PC-9 (cell line): ENCODE measurements at regions not wholly inside any gene's neighbourhood (a gene's known extent, or its start where the extent isn't known, plus 50 kb on each side); places are given as distances from the start of the nearest gene placed in this dataset.

Experiments used
- EZH2 ChIP-seq: fragments of 200-600 bp; sonication (generic); IDR thresholded peaks from 2 replicates; pipeline ENCODE4 v1.8.0; 2017; ENCODE audit warnings: antibody characterized with exemption, low read depth
- TF ChIP-seq, protein P1 (sequence below): fragments of 200-600 bp; sonication (generic); conservative IDR thresholded peaks from 2 replicates; pipeline ENCODE4 v1.6.1; 2017; ENCODE audit warnings: mixed run types, antibody characterized with exemption, mild to moderate bottlenecking, moderate library complexity

GRCh38 chr6:63099772-63100459 is 111.4 kb upstream of the FKBP1C start:
- TF ChIP-seq, protein P1, sequence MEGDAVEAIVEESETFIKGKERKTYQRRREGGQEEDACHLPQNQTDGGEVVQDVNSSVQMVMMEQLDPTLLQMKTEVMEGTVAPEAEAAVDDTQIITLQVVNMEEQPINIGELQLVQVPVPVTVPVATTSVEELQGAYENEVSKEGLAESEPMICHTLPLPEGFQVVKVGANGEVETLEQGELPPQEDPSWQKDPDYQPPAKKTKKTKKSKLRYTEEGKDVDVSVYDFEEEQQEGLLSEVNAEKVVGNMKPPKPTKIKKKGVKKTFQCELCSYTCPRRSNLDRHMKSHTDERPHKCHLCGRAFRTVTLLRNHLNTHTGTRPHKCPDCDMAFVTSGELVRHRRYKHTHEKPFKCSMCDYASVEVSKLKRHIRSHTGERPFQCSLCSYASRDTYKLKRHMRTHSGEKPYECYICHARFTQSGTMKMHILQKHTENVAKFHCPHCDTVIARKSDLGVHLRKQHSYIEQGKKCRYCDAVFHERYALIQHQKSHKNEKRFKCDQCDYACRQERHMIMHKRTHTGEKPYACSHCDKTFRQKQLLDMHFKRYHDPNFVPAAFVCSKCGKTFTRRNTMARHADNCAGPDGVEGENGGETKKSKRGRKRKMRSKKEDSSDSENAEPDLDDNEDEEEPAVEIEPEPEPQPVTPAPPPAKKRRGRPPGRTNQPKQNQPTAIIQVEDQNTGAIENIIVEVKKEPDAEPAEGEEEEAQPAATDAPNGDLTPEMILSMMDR: no peak
- no peak for TF ChIP-seq EZH2
